Hematopoietic multipotent progenitor cell treated with erythropoietin and hydrocortisone succinate and interleukin-3 and kit ligand, for 4 days (in vitro differentiated cells): ENCODE measurements at regions not wholly inside any gene's neighbourhood (a gene's known extent, or its start where the extent isn't known, plus 50 kb on each side); places are given as distances from the start of the nearest gene placed in this dataset.
"Not testable (repeated sequence)": the region's sequence is repeated elsewhere in the genome, so short reads cannot be mapped to it uniquely, and the experiment has no call there.

ENCODE experiments used
- DNase-seq: peaks from one replicate; pipeline ENCODE4 v3.0.0-alpha.2; 2015

GRCh38 chr11:134508219-134508990 is 96.4 kb upstream of the B3GAT1 start:
- DNase-seq, result no peak

GRCh38 chr11:134506046-134506445 is 94.0 kb upstream of the B3GAT1 start:
- no peak for DNase-seq

GRCh38 chr11:134505125-134505524 is 93.1 kb upstream of the B3GAT1 start:
- no peak for DNase-seq

- no peak for DNase-seq
Measured at GRCh38 chr11:134504146-134504905, 92.3 kb upstream of the B3GAT1 start.

- DNase-seq, result no peak
Measured at GRCh38 chr11:134503596-134503995, 91.6 kb upstream of the B3GAT1 start.

- DNase-seq, result no peak
Measured at GRCh38 chr11:134503100-134503499, 91.1 kb upstream of the B3GAT1 start.

- no peak for DNase-seq
Measured at GRCh38 chr11:134502153-134502550, 90.1 kb upstream of the B3GAT1 start.

- no peak for DNase-seq
Measured at GRCh38 chr11:134501406-134502152, 89.5 kb upstream of the B3GAT1 start.

- no peak for DNase-seq
Measured at GRCh38 chr11:134500621-134501020, 88.6 kb upstream of the B3GAT1 start.

- no peak for DNase-seq
Measured at GRCh38 chr11:134499990-134500389, 87.9 kb upstream of the B3GAT1 start.

GRCh38 chr11:134498326-134499139 is 86.5 kb upstream of the B3GAT1 start:
- DNase-seq, result no peak

- DNase-seq, result no peak
Measured at GRCh38 chr11:134497586-134497985, 85.5 kb upstream of the B3GAT1 start.

- not testable (repeated sequence) for DNase-seq
Measured at GRCh38 chr11:134496058-134496457, 84.0 kb upstream of the B3GAT1 start.

GRCh38 chr11:134494395-134494794 is 82.4 kb upstream of the B3GAT1 start:
- not testable (repeated sequence) for DNase-seq

GRCh38 chr11:134492411-134492810 is 80.4 kb upstream of the B3GAT1 start:
- DNase-seq, result not testable (repeated sequence)

GRCh38 chr11:134489728-134490127 is 77.7 kb upstream of the B3GAT1 start:
- DNase-seq, result no peak

- DNase-seq, result no peak
Measured at GRCh38 chr11:134488913-134489312, 76.9 kb upstream of the B3GAT1 start.

- DNase-seq, result no peak
Measured at GRCh38 chr11:134488512-134488911, 76.5 kb upstream of the B3GAT1 start.

- DNase-seq, result no peak
Measured at GRCh38 chr11:134487696-134488095, 75.7 kb upstream of the B3GAT1 start.

- no peak for DNase-seq
Measured at GRCh38 chr11:134486704-134487103, 74.7 kb upstream of the B3GAT1 start.

- no peak for DNase-seq
Measured at GRCh38 chr11:134486106-134486505, 74.1 kb upstream of the B3GAT1 start.

- DNase-seq, result no peak
Measured at GRCh38 chr11:134485316-134485715, 73.3 kb upstream of the B3GAT1 start.

GRCh38 chr11:134483857-134484256 is 71.8 kb upstream of the B3GAT1 start:
- no peak for DNase-seq
